WTC11 (cell line): ENCODE measurements at regions not wholly inside any gene's neighbourhood (a gene's known extent, or its start where the extent isn't known, plus 50 kb on each side); places are given as distances from the start of the nearest gene placed in this dataset.

Experiments
- ATAC-seq: fragments of 200-7000 bp; cut with Tn5 transposase; 2 replicates; pipeline ENCODE4 v1.10.0; 2021; ENCODE audit warnings: mild to moderate bottlenecking, moderate library complexity
- CTCF ChIA-PET: fragments of 300-600 bp; sonication (Branson Sonifier 250); formaldehyde crosslinking; loops from one replicate; lab custom pipeline; 2021; ENCODE audit warnings: antibody characterized with exemption; lab: Charles Lee
- POLR2A ChIA-PET: fragments of 350-600 bp; sonication (Branson Sonifier 250); formaldehyde crosslinking; loops from one replicate; lab custom pipeline; 2021; ENCODE audit warnings: antibody characterized with exemption; lab: Charles Lee
- DNase-seq: peaks from one replicate; pipeline ENCODE4 v3.0.0; 2021; ENCODE audit warnings: low spot score
- H3K27ac Mint-ChIP-seq: 2 replicates; pipeline ENCODE4 v1.8.0; 2021; ENCODE audit warnings: mixed read lengths
- H3K27me3 Mint-ChIP-seq: 2 replicates; pipeline ENCODE4 v1.8.0; 2021; ENCODE audit warnings: low read depth, mild to moderate bottlenecking, moderate library complexity, mixed read lengths
- H3K36me3 Mint-ChIP-seq: 2 replicates; pipeline ENCODE4 v1.8.0; 2021; ENCODE audit warnings: mixed read lengths
- H3K4me1 Mint-ChIP-seq: 2 replicates; pipeline ENCODE4 v1.8.0; 2022; ENCODE audit warnings: mixed read lengths
- H3K4me3 Mint-ChIP-seq: 2 replicates; pipeline ENCODE4 v1.8.0; 2021; ENCODE audit warnings: mild to moderate bottlenecking, moderate library complexity, mixed read lengths
- H3K9me3 Mint-ChIP-seq: 2 replicates; pipeline ENCODE4 v1.8.0; 2021; ENCODE audit warnings: mixed read lengths
- CREM ChIP-seq: sonication (generic); formaldehyde crosslinking; IDR thresholded peaks from 2 replicates; pipeline ENCODE4 v1.8.1; 2022; ENCODE audit warnings: mild to moderate bottlenecking, missing genetic modification reagents, moderate library complexity
- FOXK1 ChIP-seq: sonication (generic); formaldehyde crosslinking; IDR thresholded peaks from 2 replicates; pipeline ENCODE4 v1.8.0; 2022; ENCODE audit warnings: mild to moderate bottlenecking, moderate library complexity, missing genetic modification reagents
- FOXP1 ChIP-seq: sonication (generic); formaldehyde crosslinking; IDR thresholded peaks from 2 replicates; pipeline ENCODE4 v1.8.0; 2022; ENCODE audit warnings: missing genetic modification reagents, mild to moderate bottlenecking, moderate library complexity, borderline replicate concordance
- GTF2I ChIP-seq: fragments of 250-450 bp; sonication (Bioruptor Pico); conservative IDR thresholded peaks from 2 replicates; pipeline ENCODE4 v1.4.0; 2021; ENCODE audit warnings: mild to moderate bottlenecking
- IRF1 ChIP-seq: sonication (generic); formaldehyde crosslinking; IDR thresholded peaks from 2 replicates; pipeline ENCODE4 v1.8.0; 2023; ENCODE audit warnings: missing genetic modification reagents
- JUN ChIP-seq: sonication (generic); formaldehyde crosslinking; IDR thresholded peaks from 2 replicates; pipeline ENCODE4 v1.8.0; 2023; ENCODE audit warnings: mild to moderate bottlenecking, missing genetic modification reagents
- NFE2L1 ChIP-seq: sonication (generic); formaldehyde crosslinking; IDR thresholded peaks from 2 replicates; pipeline ENCODE4 v1.8.1; 2023; ENCODE audit warnings: missing genetic modification reagents
- NR1H2 ChIP-seq: sonication (generic); formaldehyde crosslinking; IDR thresholded peaks from 2 replicates; pipeline ENCODE4 v1.9.0; 2021; ENCODE audit warnings: mild to moderate bottlenecking, moderate library complexity, missing genetic modification reagents
- NR3C1 ChIP-seq: sonication (generic); formaldehyde crosslinking; conservative IDR thresholded peaks from 2 replicates; pipeline ENCODE4 v1.8.1; 2023; ENCODE audit warnings: low read depth, mild to moderate bottlenecking, missing genetic modification reagents
- SP1 ChIP-seq: sonication (generic); formaldehyde crosslinking; conservative IDR thresholded peaks from 2 replicates; pipeline ENCODE4 v1.8.1; 2022; ENCODE audit warnings: missing genetic modification reagents
- USF1 ChIP-seq: sonication (generic); formaldehyde crosslinking; IDR thresholded peaks from 2 replicates; pipeline ENCODE4 v1.8.0; 2022; ENCODE audit warnings: mild to moderate bottlenecking, missing genetic modification reagents
- ZNF396 ChIP-seq: fragments of 250-450 bp; sonication (Bioruptor Pico); IDR thresholded peaks from 2 replicates; pipeline ENCODE4 v1.8.0; 2021; ENCODE audit warnings: mild to moderate bottlenecking, moderate library complexity, borderline replicate concordance
- TF ChIP-seq, protein P1 (sequence below): fragments of 200-600 bp; IDR thresholded peaks from 2 replicates; pipeline ENCODE4 v1.8.0; 2022; ENCODE audit warnings: antibody characterized with exemption
- TF ChIP-seq, protein P2 (sequence below): sonication (generic); formaldehyde crosslinking; IDR thresholded peaks from 2 replicates; pipeline ENCODE4 v1.8.0; 2022; ENCODE audit warnings: missing genetic modification reagents
- TF ChIP-seq, protein P3 (sequence below): sonication (generic); formaldehyde crosslinking; conservative IDR thresholded peaks from 2 replicates; pipeline ENCODE4 v1.8.1; 2022; ENCODE audit warnings: mild to moderate bottlenecking, missing genetic modification reagents
- TF ChIP-seq, protein P4 (sequence below): fragments of 250-450 bp; sonication (Bioruptor Pico); IDR thresholded peaks from 2 replicates; pipeline ENCODE4 v1.9.0; 2021; ENCODE audit warnings: mild to moderate bottlenecking, borderline replicate concordance
- TF ChIP-seq, protein P5 (sequence below): sonication (generic); formaldehyde crosslinking; IDR thresholded peaks from 2 replicates; pipeline ENCODE4 v1.8.1; 2022; ENCODE audit warnings: missing genetic modification reagents, borderline replicate concordance

- Mint-ChIP-seq H3K9me3 (peaks cover 16% of the 10 kb centered on the region), H3K27me3 (no peaks in the 10 kb centered on the region; the same call in 1 of the 2 replicates)
- CTCF ChIA-PET, result no interaction called here
- TF ChIP-seq, protein P1, sequence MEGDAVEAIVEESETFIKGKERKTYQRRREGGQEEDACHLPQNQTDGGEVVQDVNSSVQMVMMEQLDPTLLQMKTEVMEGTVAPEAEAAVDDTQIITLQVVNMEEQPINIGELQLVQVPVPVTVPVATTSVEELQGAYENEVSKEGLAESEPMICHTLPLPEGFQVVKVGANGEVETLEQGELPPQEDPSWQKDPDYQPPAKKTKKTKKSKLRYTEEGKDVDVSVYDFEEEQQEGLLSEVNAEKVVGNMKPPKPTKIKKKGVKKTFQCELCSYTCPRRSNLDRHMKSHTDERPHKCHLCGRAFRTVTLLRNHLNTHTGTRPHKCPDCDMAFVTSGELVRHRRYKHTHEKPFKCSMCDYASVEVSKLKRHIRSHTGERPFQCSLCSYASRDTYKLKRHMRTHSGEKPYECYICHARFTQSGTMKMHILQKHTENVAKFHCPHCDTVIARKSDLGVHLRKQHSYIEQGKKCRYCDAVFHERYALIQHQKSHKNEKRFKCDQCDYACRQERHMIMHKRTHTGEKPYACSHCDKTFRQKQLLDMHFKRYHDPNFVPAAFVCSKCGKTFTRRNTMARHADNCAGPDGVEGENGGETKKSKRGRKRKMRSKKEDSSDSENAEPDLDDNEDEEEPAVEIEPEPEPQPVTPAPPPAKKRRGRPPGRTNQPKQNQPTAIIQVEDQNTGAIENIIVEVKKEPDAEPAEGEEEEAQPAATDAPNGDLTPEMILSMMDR, result no peak
- TF ChIP-seq, protein P2, sequence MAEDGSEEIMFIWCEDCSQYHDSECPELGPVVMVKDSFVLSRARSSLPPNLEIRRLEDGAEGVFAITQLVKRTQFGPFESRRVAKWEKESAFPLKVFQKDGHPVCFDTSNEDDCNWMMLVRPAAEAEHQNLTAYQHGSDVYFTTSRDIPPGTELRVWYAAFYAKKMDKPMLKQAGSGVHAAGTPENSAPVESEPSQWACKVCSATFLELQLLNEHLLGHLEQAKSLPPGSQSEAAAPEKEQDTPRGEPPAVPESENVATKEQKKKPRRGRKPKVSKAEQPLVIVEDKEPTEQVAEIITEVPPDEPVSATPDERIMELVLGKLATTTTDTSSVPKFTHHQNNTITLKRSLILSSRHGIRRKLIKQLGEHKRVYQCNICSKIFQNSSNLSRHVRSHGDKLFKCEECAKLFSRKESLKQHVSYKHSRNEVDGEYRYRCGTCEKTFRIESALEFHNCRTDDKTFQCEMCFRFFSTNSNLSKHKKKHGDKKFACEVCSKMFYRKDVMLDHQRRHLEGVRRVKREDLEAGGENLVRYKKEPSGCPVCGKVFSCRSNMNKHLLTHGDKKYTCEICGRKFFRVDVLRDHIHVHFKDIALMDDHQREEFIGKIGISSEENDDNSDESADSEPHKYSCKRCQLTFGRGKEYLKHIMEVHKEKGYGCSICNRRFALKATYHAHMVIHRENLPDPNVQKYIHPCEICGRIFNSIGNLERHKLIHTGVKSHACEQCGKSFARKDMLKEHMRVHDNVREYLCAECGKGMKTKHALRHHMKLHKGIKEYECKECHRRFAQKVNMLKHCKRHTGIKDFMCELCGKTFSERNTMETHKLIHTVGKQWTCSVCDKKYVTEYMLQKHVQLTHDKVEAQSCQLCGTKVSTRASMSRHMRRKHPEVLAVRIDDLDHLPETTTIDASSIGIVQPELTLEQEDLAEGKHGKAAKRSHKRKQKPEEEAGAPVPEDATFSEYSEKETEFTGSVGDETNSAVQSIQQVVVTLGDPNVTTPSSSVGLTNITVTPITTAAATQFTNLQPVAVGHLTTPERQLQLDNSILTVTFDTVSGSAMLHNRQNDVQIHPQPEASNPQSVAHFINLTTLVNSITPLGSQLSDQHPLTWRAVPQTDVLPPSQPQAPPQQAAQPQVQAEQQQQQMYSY (CRISPR knock-in tag), result no peak
- TF ChIP-seq FOXP1 (CRISPR knock-in tag), result no peak
- TF ChIP-seq CREM (CRISPR knock-in tag), result no peak
- TF ChIP-seq JUN (CRISPR knock-in tag), result no peak
- TF ChIP-seq, protein P3, sequence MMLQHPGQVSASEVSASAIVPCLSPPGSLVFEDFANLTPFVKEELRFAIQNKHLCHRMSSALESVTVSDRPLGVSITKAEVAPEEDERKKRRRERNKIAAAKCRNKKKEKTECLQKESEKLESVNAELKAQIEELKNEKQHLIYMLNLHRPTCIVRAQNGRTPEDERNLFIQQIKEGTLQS (CRISPR knock-in tag), result no peak
- no peak for TF ChIP-seq USF1 (CRISPR knock-in tag)
- no peak for TF ChIP-seq ZNF396 (CRISPR knock-in tag)
- TF ChIP-seq FOXK1, result no peak
- no peak for TF ChIP-seq NR3C1 (CRISPR knock-in tag)
- no peak for TF ChIP-seq GTF2I (CRISPR knock-in tag)
- no peak for TF ChIP-seq SP1
- TF ChIP-seq, protein P4, sequence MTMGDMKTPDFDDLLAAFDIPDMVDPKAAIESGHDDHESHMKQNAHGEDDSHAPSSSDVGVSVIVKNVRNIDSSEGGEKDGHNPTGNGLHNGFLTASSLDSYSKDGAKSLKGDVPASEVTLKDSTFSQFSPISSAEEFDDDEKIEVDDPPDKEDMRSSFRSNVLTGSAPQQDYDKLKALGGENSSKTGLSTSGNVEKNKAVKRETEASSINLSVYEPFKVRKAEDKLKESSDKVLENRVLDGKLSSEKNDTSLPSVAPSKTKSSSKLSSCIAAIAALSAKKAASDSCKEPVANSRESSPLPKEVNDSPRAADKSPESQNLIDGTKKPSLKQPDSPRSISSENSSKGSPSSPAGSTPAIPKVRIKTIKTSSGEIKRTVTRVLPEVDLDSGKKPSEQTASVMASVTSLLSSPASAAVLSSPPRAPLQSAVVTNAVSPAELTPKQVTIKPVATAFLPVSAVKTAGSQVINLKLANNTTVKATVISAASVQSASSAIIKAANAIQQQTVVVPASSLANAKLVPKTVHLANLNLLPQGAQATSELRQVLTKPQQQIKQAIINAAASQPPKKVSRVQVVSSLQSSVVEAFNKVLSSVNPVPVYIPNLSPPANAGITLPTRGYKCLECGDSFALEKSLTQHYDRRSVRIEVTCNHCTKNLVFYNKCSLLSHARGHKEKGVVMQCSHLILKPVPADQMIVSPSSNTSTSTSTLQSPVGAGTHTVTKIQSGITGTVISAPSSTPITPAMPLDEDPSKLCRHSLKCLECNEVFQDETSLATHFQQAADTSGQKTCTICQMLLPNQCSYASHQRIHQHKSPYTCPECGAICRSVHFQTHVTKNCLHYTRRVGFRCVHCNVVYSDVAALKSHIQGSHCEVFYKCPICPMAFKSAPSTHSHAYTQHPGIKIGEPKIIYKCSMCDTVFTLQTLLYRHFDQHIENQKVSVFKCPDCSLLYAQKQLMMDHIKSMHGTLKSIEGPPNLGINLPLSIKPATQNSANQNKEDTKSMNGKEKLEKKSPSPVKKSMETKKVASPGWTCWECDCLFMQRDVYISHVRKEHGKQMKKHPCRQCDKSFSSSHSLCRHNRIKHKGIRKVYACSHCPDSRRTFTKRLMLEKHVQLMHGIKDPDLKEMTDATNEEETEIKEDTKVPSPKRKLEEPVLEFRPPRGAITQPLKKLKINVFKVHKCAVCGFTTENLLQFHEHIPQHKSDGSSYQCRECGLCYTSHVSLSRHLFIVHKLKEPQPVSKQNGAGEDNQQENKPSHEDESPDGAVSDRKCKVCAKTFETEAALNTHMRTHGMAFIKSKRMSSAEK, result no peak
- TF ChIP-seq, protein P5, sequence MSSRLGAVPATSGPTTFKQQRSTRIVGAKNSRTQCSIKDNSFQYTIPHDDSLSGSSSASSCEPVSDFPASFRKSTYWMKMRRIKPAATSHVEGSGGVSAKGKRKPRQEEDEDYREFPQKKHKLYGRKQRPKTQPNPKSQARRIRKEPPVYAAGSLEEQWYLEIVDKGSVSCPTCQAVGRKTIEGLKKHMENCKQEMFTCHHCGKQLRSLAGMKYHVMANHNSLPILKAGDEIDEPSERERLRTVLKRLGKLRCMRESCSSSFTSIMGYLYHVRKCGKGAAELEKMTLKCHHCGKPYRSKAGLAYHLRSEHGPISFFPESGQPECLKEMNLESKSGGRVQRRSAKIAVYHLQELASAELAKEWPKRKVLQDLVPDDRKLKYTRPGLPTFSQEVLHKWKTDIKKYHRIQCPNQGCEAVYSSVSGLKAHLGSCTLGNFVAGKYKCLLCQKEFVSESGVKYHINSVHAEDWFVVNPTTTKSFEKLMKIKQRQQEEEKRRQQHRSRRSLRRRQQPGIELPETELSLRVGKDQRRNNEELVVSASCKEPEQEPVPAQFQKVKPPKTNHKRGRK (CRISPR knock-in tag), result no peak
- TF ChIP-seq NR1H2 (CRISPR knock-in tag), result no peak
- no peak for TF ChIP-seq NFE2L1 (CRISPR knock-in tag)
- no peak for TF ChIP-seq IRF1 (CRISPR knock-in tag)
- TF ChIP-seq, all 79 proteins: peak for 0
- no peak for DNase-seq
- H3K36me3 Mint-ChIP-seq, result peaks cover 11% of the 10 kb centered on the region
- H3K4me3 Mint-ChIP-seq, result no peak overlapping the region
- POLR2A ChIA-PET, result no interaction called here
- H3K27ac Mint-ChIP-seq, result no peak overlapping the region
- no peaks in the 10 kb centered on the region for H3K4me1 Mint-ChIP-seq
- no peak for ATAC-seq
These were observed 263.5 kb upstream of the DKK2 start for GRCh38 chr4:107299646-107300045.
